ENCODE measurements at regions not wholly inside any gene's neighbourhood (a gene's known extent, or its start where the extent isn't known, plus 50 kb on each side); places are given as distances from the start of the nearest gene placed in this dataset.

DNA sequence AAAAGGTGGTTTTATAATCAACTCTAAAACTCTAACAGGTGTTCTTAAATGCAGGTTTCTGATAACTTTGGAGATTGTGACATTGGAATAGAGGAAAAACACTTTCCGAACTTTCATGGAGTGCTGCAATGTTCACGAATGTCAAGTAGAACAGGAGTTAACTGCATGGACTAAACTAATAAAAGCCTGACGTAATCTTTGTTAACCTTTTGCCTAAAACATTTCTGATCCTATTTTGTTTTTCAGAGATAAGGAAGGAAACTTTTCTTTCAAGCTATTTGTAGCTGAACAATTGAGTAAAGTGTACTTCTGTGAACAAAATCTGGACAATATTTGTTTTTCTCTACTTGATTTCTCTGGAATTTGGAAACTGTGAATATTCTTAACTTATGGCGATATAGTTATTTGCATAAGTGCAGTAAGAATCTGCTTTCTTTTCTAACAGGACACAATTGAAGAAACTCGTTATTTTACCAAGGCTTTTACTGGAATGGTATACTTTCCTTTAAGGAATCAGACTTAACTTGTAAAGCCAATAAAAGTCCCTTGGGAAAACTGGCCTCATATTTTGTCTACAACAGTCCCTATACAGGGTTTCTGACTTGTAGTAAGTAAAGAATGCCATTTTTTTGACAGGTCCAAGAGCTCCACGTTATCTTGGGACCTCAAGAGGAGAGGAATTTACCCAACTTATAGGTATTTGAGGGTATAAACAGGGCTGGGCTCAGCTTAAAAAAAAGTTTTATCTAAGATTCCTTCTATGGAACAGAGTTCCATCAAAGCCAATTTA lies 154.7 kb downstream of the NXNL2 start:
- Histone ChIP-seq H3K4me3 (ENCODE audit: extremely low read depth in 1 of 4, insufficient read depth in 2 of 4, low read depth in 3 of 4, low read length in 4 of 4) (no peak overlapping the region), H2BK120ac (replicated peaks; ENCODE audit: low read depth, low read length) (no peak overlapping the region), H3K4me2 (ENCODE audit: insufficient read depth in 1 of 2, low read depth in 2 of 2, low read length in 2 of 2) (no peak overlapping the region), H2BK15ac (ENCODE audit: low read length) (no peak overlapping the region), H3K9ac (replicated peaks in 1 of 4; ENCODE audit: extremely low read depth in 1 of 4, low read depth in 3 of 4, low read length in 3 of 4) (no peak overlapping the region), H3K18ac (ENCODE audit: extremely low read depth, low read length) (no peak overlapping the region), H2AK5ac (ENCODE audit: low read depth, low read length) (no peak overlapping the region), H4K5ac (ENCODE audit: insufficient read length, low read depth, low read length) (no peak overlapping the region), H3K27ac (ENCODE audit: low read depth, low read length) (no peak overlapping the region), H3K4ac (replicated peaks; ENCODE audit: insufficient read length, low read depth, low read length) (no peak overlapping the region), H4K91ac (replicated peaks; ENCODE audit: insufficient read length, low read length) (no peak overlapping the region), H3K23me2 (ENCODE audit: low read depth, low read length) (no peaks in the 10 kb centered on the region), H4K20me1 (replicated peaks in 1 of 2; ENCODE audit: control insufficient read depth in 1 of 2, insufficient read depth in 2 of 2, low read length in 2 of 2) (no peaks in the 10 kb centered on the region), H3K27me3 (replicated peaks in 1 of 4; ENCODE audit: control insufficient read depth in 3 of 4, extremely low read depth in 1 of 4, insufficient read depth in 3 of 4, low read length in 3 of 4) (no peaks in the 10 kb centered on the region), H3K14ac (ENCODE audit: insufficient read length) (no peak overlapping the region), H3K56ac (replicated peaks; ENCODE audit: insufficient read length, low read depth, low read length) (no peak overlapping the region), H2BK12ac (ENCODE audit: low read depth, low read length) (no peak overlapping the region), H4K8ac (ENCODE audit: extremely low read depth, insufficient read depth, low read length) (no peak overlapping the region), H3K4me1 (replicated peaks in 1 of 4; ENCODE audit: control insufficient read depth in 3 of 4, insufficient read depth in 4 of 4, low read length in 3 of 4) (no peaks in the 10 kb centered on the region), H3K79me1 (ENCODE audit: low read depth, low read length) (no peaks in the 10 kb centered on the region), H3K79me2 (ENCODE audit: control insufficient read depth in 1 of 2, insufficient read depth in 2 of 2, low read length in 2 of 2) (no peaks in the 10 kb centered on the region), H2BK5ac (ENCODE audit: low read depth, low read length) (no peak overlapping the region), H2AFZ (ENCODE audit: low read length) (no peak overlapping the region), H2BK20ac (ENCODE audit: low read length) (no peak overlapping the region), H3K23ac (ENCODE audit: insufficient read length) (no peak overlapping the region), H3K36me3 (ENCODE audit: control insufficient read depth in 2 of 4, insufficient read depth in 4 of 4, low read length in 3 of 4) (no peaks in the 10 kb centered on the region; a peak in 1 of 8 replicates), H3K9me3 (ENCODE audit: insufficient read depth in 2 of 2, low read depth in 1 of 2, low read length in 1 of 2) (peaks cover 0 to 8% of the 10 kb centered on the region in 2 experiments; a peak in 2 of 4 replicates)
- CTCF ChIA-PET (ENCODE audit: partially characterized antibody): no interaction called here
- WGBS, 2 experiments (ENCODE audit: extremely low coverage in 1 of 2, insufficient coverage in 1 of 2, insufficient read length in 1 of 2, insufficient replicate concordance in 2 of 2, low coverage in 1 of 2, low lambda C conversion rate in 2 of 2, missing lambda C conversion rate in 1 of 2): 90% methylated on average over 6 of the region's 6 CpGs; no CpG with 5 or more reads in 1 of the 2 experiments
- POLR2A ChIA-PET (ENCODE audit: partially characterized antibody): interaction anchor here (0.6 kb wide), 1 partner anchor 674 kb away, joined by 3 read pairs; no protein-coding TSS in a partner anchor
- DNase-seq (ENCODE audit: low read depth in 1 of 2, low spot score in 2 of 2) (no peak), FAIRE-seq (no peak)
- TF ChIP-seq RFX5 (IDR thresholded peaks at IDR 0.05; ENCODE audit: borderline replicate concordance, low read depth, low read length) (no peak), BRCA1 (IDR thresholded peaks at IDR 0.05; ENCODE audit: low read depth, low read length) (no peak), SP2 (IDR thresholded peaks at IDR 0.05; ENCODE audit: low read length) (no peak), YY1 (IDR thresholded peaks at IDR 0.05; ENCODE audit: low read depth, low read length) (no peak), EGR1 (IDR thresholded peaks at IDR 0.05; ENCODE audit: borderline replicate concordance, low read depth, low read length) (no peak), POU5F1 (IDR thresholded peaks at IDR 0.05; ENCODE audit: low read depth, low read length) (no peak), KDM5A (IDR thresholded peaks at IDR 0.05; ENCODE audit: low read length) (no peak), CEBPB (IDR thresholded peaks at IDR 0.05; ENCODE audit: low read depth, low read length) (no peak), FOSL1 (IDR thresholded peaks at IDR 0.05; ENCODE audit: insufficient read depth, low read depth, low read length) (no peak), CREB1 (IDR thresholded peaks at IDR 0.05) (no peak), SIX5 (IDR thresholded peaks at IDR 0.05; ENCODE audit: low read depth, low read length) (no peak), MAFK (IDR thresholded peaks at IDR 0.05; ENCODE audit: low read depth, low read length) (no peak)

All from H1 (cell line).